H9 (cell line): ENCODE measurements at regions not wholly inside any gene's neighbourhood (a gene's known extent, or its start where the extent isn't known, plus 50 kb on each side); places are given as distances from the start of the nearest gene placed in this dataset.

Source experiments
- DNase-seq: peaks from one replicate; pipeline ENCODE4 v3.0.0-alpha.2; 2017
- H2AFZ ChIP-seq: one replicate; pipeline ENCODE4 v1.6.1; 2013; ENCODE audit warnings: mild to moderate bottlenecking, low read length, control low read depth, moderate library complexity
- H2AK5ac ChIP-seq: 2 replicates; pipeline ENCODE4 v1.6.1; 2013; ENCODE audit warnings: low read length, control low read depth, mixed read lengths; ENCODE audit not compliant: insufficient read length
- H2BK120ac ChIP-seq: one replicate; pipeline ENCODE4 v1.6.1; 2013; ENCODE audit warnings: low read depth, mild to moderate bottlenecking, low read length, control low read depth, inconsistent platforms; ENCODE audit not compliant: poor library complexity, severe bottlenecking
- H2BK12ac ChIP-seq: 2 replicates; pipeline ENCODE4 v1.6.1; 2013; ENCODE audit warnings: low read length, control low read depth, mixed read lengths, low read depth; ENCODE audit not compliant: insufficient read length
- H2BK15ac ChIP-seq: 2 replicates; pipeline ENCODE4 v1.6.1; 2013; ENCODE audit warnings: low read depth, low read length, control low read depth
- H2BK20ac ChIP-seq: one replicate; pipeline ENCODE4 v1.6.1; 2013; ENCODE audit warnings: low read depth, mild to moderate bottlenecking, low read length, control low read depth, inconsistent platforms; ENCODE audit not compliant: poor library complexity, severe bottlenecking
- H2BK5ac ChIP-seq: 2 replicates; pipeline ENCODE4 v1.6.1; 2013; ENCODE audit warnings: low read length, control low read depth, mixed read lengths; ENCODE audit not compliant: insufficient read length
- H3K14ac ChIP-seq: 2 replicates; pipeline ENCODE4 v1.6.1; 2013; ENCODE audit warnings: low read length, control low read depth; ENCODE audit not compliant: insufficient read depth
- H3K18ac ChIP-seq: 2 replicates; pipeline ENCODE4 v1.6.1; 2013; ENCODE audit warnings: low read depth, mild to moderate bottlenecking, mixed read lengths, low read length, control low read depth; ENCODE audit not compliant: insufficient read length
- H3K23ac ChIP-seq: 2 replicates; pipeline ENCODE4 v1.6.1; 2013; ENCODE audit warnings: low read length, control low read depth, mixed read lengths, low read depth; ENCODE audit not compliant: insufficient read length
- H3K23me2 ChIP-seq: 2 replicates; pipeline ENCODE4 v1.6.1; 2013; ENCODE audit warnings: low read depth, mild to moderate bottlenecking, mixed read lengths, low read length, control low read depth; ENCODE audit not compliant: insufficient read length, poor library complexity, severe bottlenecking
- H3K27ac ChIP-seq: 2 replicates; pipeline ENCODE4 v1.5.1; 2013; ENCODE audit warnings: low read length, control low read depth, mixed read lengths, low read depth; ENCODE audit not compliant: insufficient read length
- H3K27me3 ChIP-seq: 2 replicates; pipeline ENCODE4 v1.6.1; 2013; ENCODE audit warnings: low read length, control low read depth, inconsistent platforms; ENCODE audit not compliant: insufficient read depth
- H3K4ac ChIP-seq: 2 replicates; pipeline ENCODE4 v1.6.1; 2013; ENCODE audit warnings: low read depth, mild to moderate bottlenecking, control low read depth, inconsistent platforms, low read length, moderate library complexity
- H3K4me1 ChIP-seq: 2 replicates; pipeline ENCODE4 v1.6.1; 2013; ENCODE audit warnings: low read length, control low read depth, inconsistent platforms; ENCODE audit not compliant: insufficient read depth
- H3K4me2 ChIP-seq: 2 replicates; pipeline ENCODE4 v1.6.1; 2013; ENCODE audit warnings: low read length, control low read depth, mixed read lengths; ENCODE audit not compliant: insufficient read length, insufficient read depth
- H3K56ac ChIP-seq: 2 replicates; pipeline ENCODE4 v1.6.1; 2013; ENCODE audit warnings: low read depth, mild to moderate bottlenecking, mixed read lengths, low read length, control low read depth; ENCODE audit not compliant: insufficient read length
- H3K79me1 ChIP-seq: 2 replicates; pipeline ENCODE4 v1.6.1; 2013; ENCODE audit warnings: low read depth, mild to moderate bottlenecking, moderate library complexity, low read length, control low read depth, inconsistent platforms; ENCODE audit not compliant: insufficient read depth, poor library complexity, severe bottlenecking
- H3K79me2 ChIP-seq: 2 replicates; pipeline ENCODE4 v1.6.1; 2013; ENCODE audit warnings: low read length, control low read depth, inconsistent platforms; ENCODE audit not compliant: insufficient read depth
- H3K9ac ChIP-seq: 2 replicates; pipeline ENCODE4 v1.6.1; 2013; ENCODE audit warnings: low read length, control low read depth, mixed read lengths; ENCODE audit not compliant: insufficient read length; ENCODE audit errors: extremely low read depth
- H3K9me3 ChIP-seq: one replicate; pipeline ENCODE4 v1.6.1; 2013; ENCODE audit warnings: low read depth, low read length, inconsistent platforms; ENCODE audit not compliant: control insufficient read depth
- H3T11ph ChIP-seq: one replicate; pipeline ENCODE4 v1.6.1; 2013; ENCODE audit warnings: mild to moderate bottlenecking, low read length, control low read depth, inconsistent platforms
- H4K20me1 ChIP-seq: one replicate; pipeline ENCODE4 v1.6.1; 2013; ENCODE audit not compliant: control insufficient read depth, insufficient read length, insufficient read depth
- H4K5ac ChIP-seq: 2 replicates; pipeline ENCODE4 v1.6.1; 2013; ENCODE audit warnings: low read depth, mild to moderate bottlenecking, mixed read lengths, low read length, control low read depth; ENCODE audit not compliant: insufficient read length
- H4K8ac ChIP-seq: replicated peaks from 2 replicates; pipeline ENCODE4 v1.6.1; 2013; ENCODE audit warnings: low read length, control low read depth, mixed read lengths, low read depth; ENCODE audit not compliant: insufficient read length
- H4K91ac ChIP-seq: 2 replicates; pipeline ENCODE4 v1.6.1; 2013; ENCODE audit warnings: low read depth, mild to moderate bottlenecking, moderate library complexity, mixed read lengths, low read length, control low read depth; ENCODE audit not compliant: insufficient read length
- H3K27ac Mint-ChIP-seq, 3 experiments: 2 replicates in 2 of 3; 3 replicates in 1 of 3; pipeline ENCODE4 v1.8.0; 2020 to 2021; ENCODE audit warnings: mixed read lengths in 3 of 3, mild to moderate bottlenecking in 1 of 3, moderate library complexity in 1 of 3
- H3K27me3 Mint-ChIP-seq: 2 replicates; pipeline ENCODE4 v1.8.0; 2021; ENCODE audit warnings: low read depth, mild to moderate bottlenecking, moderate library complexity, mixed read lengths
- H3K36me3 Mint-ChIP-seq, 3 experiments: 2 replicates in 2 of 3; 3 replicates in 1 of 3; pipeline ENCODE4 v1.8.0; 2020 to 2021; ENCODE audit warnings: low read depth in 3 of 3, mixed read lengths in 3 of 3; ENCODE audit not compliant: insufficient read depth in 1 of 3
- H3K4me1 Mint-ChIP-seq, 2 experiments: 2 replicates each; pipeline ENCODE4 v1.8.0; 2020; ENCODE audit warnings: mixed read lengths in 2 of 2
- H3K4me3 Mint-ChIP-seq, 2 experiments: 2 replicates in 1 of 2; 3 replicates in 1 of 2; pipeline ENCODE4 v1.8.0; 2020 to 2021; ENCODE audit warnings: mild to moderate bottlenecking in 2 of 2, mixed read lengths in 2 of 2, moderate library complexity in 1 of 2
- H3K9me3 Mint-ChIP-seq, 2 experiments: 2 replicates in 1 of 2; 3 replicates in 1 of 2; pipeline ENCODE4 v1.8.0; 2020; ENCODE audit warnings: mild to moderate bottlenecking in 2 of 2, mixed read lengths in 2 of 2, moderate library complexity in 1 of 2
- CTCF ChIP-seq: fragments of 200-600 bp; sonication (generic); conservative IDR thresholded peaks from 3 replicates; pipeline ENCODE4 v1.8.0; 2021; ENCODE audit warnings: antibody characterized with exemption, mild to moderate bottlenecking
- WGBS: extraction: QIAGEN DNeasy Blood & Tissue Kit; methylation state at CpG from one replicate; pipeline ENCODE4 v1.1.7; 2013; ENCODE audit warnings: missing lambda C conversion rate, low lambda C conversion rate, mixed read lengths; ENCODE audit not compliant: insufficient read length; ENCODE audit errors: extremely low coverage; 5-methylcytosine and 5-hydroxymethylcytosine counted together

- Histone ChIP-seq H2AK5ac (no peak overlapping the region), H3K9me3 (no peaks in the 10 kb centered on the region), H3K79me2 (no peaks in the 10 kb centered on the region), H2BK20ac (no peak overlapping the region), H3K79me1 (no peaks in the 10 kb centered on the region), H2BK120ac (no peak overlapping the region), H4K91ac (no peak overlapping the region), H3K4ac (no peak overlapping the region), H3K18ac (no peak overlapping the region), H3K23me2 (no peaks in the 10 kb centered on the region), H3K56ac (no peak overlapping the region), H3K14ac (no peak overlapping the region), H3K27me3 (no peaks in the 10 kb centered on the region), H2BK12ac (no peak overlapping the region), H4K8ac (no peak overlapping the region), H3K4me2 (no peak overlapping the region), H2BK15ac (no peak overlapping the region), H4K5ac (no peak overlapping the region), H3K4me1 (no peaks in the 10 kb centered on the region), H3K9ac (no peak overlapping the region), H3K23ac (no peak overlapping the region), H4K20me1 (no peaks in the 10 kb centered on the region), H3K27ac (no peak overlapping the region), H2AFZ (no peak overlapping the region), H3T11ph (no peak overlapping the region), H2BK5ac (no peak overlapping the region)
- no peak for DNase-seq
- no peak for TF ChIP-seq CTCF
- Mint-ChIP-seq H3K27me3 (no peaks in the 10 kb centered on the region), H3K4me1 (peaks cover 0 to 4% of the 10 kb centered on the region in 2 experiments; a peak in 1 of 4 replicates), H3K36me3 (no peaks in the 10 kb centered on the region), H3K27ac (no peak overlapping the region), H3K9me3 (no peaks in the 10 kb centered on the region), H3K4me3 (no peak overlapping the region)
- no CpG with 5 or more reads among the region's 4 CpGs for WGBS
Measured at GRCh38 chr5:111585946-111586345, 73.6 kb upstream of the STARD4 start.
